Hepatocyte (in vitro differentiated cells): ENCODE measurements at regions not wholly inside any gene's neighbourhood (a gene's known extent, or its start where the extent isn't known, plus 50 kb on each side); places are given as distances from the start of the nearest gene placed in this dataset.

Source experiments
- EZH2 ChIP-seq: fragments of 200-600 bp; sonication (generic); IDR thresholded peaks from 2 replicates; pipeline ENCODE4 v1.6.1; 2016; ENCODE audit warnings: antibody characterized with exemption, mild to moderate bottlenecking, borderline replicate concordance
- EZH2phosphoT487 ChIP-seq: fragments of 200-600 bp; sonication (generic); IDR thresholded peaks from one replicate; pipeline ENCODE4 v1.6.1; 2018; ENCODE audit warnings: antibody characterized with exemption, mild to moderate bottlenecking, low read depth, moderate library complexity; ENCODE audit not compliant: unreplicated experiment, severe bottlenecking
- TF ChIP-seq, protein P1 (sequence below): fragments of 200-600 bp; sonication (generic); IDR thresholded peaks from 2 replicates; pipeline ENCODE4 v1.5.1; 2016; ENCODE audit warnings: antibody characterized with exemption, mild to moderate bottlenecking; ENCODE audit not compliant: poor library complexity

DNA sequence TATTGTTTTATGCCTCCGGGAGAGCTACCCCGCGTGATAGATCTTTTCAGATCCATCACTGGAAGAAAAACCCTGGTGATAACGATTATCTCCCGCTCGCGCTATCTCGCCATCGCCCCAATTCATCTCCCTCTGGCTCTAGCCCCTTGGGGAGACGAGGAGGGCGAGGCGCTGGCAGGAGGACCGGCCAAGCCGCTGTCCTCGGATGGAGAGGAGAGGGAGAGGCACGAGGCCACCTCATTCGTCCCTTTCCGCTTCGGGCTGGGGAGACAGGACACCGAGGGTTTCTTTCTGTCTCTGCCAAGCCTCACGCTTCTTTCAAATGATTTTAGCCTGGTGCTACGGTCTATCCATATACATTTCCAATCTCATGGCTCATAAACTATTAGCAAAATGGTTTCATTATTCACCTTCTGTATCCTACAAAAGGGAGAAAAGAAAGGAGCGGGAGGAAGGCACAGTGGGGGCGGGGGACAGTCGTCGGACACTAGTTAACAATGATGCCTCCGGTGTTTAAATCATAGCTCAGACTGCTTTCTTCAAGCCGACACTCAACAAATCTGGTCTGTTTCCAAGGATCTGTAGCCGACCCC, 415.0 kb upstream of the ESRRG start:
- TF ChIP-seq, protein P1, sequence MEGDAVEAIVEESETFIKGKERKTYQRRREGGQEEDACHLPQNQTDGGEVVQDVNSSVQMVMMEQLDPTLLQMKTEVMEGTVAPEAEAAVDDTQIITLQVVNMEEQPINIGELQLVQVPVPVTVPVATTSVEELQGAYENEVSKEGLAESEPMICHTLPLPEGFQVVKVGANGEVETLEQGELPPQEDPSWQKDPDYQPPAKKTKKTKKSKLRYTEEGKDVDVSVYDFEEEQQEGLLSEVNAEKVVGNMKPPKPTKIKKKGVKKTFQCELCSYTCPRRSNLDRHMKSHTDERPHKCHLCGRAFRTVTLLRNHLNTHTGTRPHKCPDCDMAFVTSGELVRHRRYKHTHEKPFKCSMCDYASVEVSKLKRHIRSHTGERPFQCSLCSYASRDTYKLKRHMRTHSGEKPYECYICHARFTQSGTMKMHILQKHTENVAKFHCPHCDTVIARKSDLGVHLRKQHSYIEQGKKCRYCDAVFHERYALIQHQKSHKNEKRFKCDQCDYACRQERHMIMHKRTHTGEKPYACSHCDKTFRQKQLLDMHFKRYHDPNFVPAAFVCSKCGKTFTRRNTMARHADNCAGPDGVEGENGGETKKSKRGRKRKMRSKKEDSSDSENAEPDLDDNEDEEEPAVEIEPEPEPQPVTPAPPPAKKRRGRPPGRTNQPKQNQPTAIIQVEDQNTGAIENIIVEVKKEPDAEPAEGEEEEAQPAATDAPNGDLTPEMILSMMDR, result no peak
- TF ChIP-seq EZH2 (peak; percentile 80), EZH2phosphoT487 (peak; percentile 84)
